NCI-H1417 (cell line): ENCODE measurements at regions not wholly inside any gene's neighbourhood (a gene's known extent, or its start where the extent isn't known, plus 50 kb on each side); places are given as distances from the start of the nearest gene placed in this dataset.

ENCODE experiments used
- DNase-seq, 3 experiments: peaks; one replicate each; lab custom pipeline; 2025; lab: John Stamatoyannopoulos, UW

DNA sequence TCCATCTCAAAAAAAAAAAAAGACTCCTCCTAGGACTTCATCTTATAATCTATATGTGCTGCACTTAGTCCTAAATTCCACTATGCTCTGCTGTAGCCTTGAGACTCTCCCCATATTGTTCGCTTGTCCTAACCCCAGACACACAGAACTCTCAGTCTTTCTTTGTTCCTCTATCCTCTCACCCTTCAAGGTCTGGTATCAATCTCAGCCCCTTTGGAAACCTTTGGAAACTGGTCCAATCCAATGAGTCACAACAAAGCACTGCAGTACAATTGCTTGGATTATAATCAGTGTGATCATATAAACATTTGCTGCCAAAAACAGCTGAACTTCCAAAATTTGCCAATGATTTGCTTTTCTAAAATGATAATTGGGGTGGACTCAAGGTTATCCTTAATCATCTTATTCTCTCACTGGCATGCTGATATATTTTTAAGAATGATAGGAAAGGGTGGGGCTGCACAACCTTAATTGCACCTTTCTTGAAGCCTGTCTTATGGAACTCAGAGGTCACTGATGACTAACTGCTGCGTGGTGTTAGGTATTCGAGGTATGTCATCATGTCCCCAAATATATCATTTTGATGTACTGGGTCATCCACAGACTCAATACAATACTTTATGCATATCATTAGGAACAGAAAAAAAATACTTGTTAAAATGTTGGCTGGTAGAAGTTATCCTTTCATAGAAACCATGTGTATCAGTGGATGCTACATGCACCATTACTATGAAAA, 756.7 kb downstream of the NR2F2 start:
- no peak for DNase-seq

DNA sequence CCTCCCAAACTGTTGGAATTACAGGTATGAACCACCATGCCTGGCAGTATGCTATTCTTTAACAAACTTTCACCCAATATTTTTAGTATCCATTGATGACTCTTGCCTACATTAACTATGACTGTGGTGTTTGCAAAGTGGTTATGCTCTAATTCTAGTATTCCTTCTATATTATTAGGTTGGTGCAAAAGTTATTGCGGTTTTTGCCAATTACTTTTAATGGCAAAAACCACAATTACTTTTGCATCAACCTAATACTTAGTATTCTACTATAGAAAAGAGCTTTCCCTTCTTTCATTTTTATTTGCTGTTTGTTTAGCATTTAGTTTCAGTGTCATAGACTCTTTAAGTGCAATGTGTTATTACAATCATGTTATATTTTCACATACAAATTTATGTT, 760.6 kb downstream of the NR2F2 start:
- no peak for DNase-seq

DNA sequence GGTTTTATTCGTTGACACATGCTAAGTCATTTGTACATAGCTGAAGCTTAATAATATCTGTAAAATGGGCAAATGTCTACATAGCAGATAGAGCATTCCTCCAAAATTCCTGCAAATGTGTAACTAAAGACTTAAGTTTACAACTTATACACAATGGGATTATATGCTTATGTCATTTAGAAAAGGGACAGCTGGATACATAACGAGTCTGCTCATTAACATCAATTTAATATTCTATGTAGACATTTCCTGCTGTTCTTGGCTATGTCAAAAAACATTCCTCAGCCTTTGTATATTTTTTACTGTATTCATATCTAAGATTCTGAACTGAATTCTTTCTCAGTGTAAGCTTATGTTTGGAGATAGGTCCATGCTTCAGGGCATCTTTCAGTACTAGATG, 762.2 kb downstream of the NR2F2 start:
- DNase-seq: no peak

DNA sequence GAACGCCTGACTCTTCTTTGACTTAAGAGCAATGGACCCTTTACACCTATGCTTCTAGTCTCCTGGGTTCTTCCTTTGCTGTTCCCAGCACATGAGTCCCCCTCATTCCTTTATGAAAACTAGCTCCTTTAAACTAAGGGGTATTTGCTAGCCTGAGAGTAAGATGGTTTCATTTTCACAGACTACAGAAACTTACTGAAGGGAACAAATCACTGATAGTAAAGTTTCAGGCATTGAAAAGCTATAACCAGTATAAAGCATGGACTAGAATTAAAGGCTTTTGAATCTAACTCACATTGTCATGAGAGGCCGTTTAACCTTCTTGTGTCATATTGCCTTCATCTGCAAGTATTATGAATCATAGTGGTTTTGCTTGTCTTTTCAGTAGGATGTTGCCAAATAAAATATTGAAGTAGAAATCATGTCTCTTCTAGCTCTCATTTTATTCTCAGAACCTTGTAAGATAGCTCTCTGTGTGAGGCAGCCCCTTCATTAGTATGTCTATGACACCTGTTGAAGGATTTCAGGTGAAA, 765.9 kb downstream of the NR2F2 start:
- no peak for DNase-seq

DNA sequence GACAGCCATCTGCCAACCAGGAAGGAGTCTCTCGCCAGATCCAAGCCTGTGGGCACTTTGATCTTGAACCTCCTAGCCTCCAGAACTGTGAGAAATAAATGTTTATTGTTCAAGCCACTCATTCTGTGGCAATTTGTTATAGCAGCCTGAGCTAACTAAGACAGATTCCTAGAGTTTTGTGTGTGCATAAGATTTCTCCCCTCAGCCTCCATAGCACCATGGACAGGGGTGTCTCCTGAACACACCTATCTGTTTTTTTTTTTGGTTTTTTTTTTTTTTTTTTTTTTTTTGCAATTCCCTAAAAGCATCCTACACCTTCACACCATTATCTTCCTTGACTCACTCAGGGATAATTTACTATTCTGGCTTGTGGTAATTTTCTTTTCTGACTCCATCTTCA, 768.5 kb downstream of the NR2F2 start:
- no peak for DNase-seq

DNA sequence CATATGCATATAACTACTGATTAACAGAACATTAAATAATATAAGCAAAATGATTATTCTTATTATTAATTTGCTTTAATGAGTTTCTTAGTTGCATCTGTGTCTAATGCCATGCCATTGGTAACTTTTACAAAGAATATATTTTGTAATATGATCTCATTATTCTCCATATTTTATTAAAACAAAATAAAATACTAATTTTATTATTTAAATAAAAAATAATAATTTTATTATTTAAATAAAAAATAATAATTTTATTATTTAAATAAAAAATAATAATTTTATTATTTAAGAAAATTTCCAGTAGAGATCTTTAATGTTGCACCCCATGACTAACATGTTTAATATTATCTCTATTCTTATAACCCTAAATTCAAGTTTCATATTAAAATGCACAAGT, 771.1 kb downstream of the NR2F2 start:
- no peak for DNase-seq

DNA sequence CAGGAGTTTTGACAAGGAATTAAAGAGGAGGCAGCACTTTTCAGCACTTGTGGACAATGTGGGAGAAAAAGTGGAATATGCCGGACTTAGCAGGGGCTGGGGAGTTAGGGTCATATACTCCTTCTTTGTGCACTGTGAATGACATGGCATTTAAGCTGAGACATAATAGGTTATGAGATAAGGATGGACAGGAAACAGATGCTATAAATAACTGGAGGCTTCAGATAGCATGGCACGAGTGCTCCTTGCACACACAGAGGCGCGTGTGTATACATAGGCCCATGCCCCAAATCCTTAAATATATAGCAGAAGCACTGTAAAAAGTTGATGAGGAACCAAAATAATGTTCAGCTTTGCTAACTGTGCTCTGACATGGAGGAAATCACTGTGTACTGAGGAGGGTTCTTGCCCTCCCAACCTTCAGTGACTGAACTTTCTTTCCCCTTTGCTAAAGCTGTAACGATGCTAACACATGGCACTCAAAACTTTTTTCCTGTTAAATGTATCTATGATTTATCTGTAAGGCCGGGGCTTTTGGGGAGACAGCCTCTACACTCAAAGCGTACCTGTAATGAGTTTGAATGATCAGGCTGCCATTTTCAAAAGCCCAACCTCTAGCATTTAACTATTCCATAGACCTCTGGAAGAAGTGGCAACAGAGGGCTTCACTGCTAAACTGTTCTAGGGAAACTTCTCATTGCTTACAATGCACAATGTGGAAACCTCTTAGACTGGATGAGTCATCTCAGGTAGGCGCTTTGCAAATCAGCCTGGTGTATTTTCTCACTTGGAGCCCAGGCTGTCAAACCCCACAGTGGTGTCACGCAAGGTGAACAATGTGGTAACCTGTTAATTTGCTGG, 784.6 kb downstream of the NR2F2 start:
- peak in 1 of 3 experiments; percentile 11 for DNase-seq

DNA sequence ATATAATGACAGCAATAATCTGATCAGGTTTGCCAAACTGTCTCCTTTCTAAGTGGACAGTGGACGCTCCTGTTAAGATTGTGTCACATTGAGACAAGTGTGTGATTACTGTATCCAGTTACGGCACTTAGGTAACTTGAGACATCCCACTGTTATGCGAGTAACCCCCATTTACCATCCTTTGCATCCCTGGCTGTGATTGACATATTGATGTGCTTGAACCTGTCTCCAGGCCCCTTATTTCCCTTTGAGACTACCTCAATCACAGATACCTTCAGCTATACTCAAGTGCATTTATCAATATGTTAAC, 785.2 kb downstream of the NR2F2 start:
- DNase-seq: peak; percentile 19 to 84 (median 26)

DNA sequence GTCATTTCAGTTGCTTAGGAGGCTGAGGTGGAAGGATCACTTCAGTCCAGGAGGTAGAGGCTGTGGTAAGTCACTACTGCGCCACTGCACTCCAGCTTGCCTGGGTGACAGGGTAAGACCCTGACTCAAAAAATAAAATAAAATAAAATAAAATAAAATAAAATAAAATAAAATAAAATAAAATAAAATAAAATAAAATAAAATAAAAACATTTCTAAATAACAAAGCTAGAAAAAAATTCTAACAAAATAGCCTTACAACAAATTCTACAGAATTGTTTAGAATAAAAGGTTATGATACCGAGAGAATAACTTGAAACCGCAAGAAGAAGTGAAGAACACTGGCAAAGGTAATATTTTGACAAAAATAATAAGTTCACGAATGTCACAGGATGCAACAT, 794.3 kb downstream of the NR2F2 start:
- no peak for DNase-seq

DNA sequence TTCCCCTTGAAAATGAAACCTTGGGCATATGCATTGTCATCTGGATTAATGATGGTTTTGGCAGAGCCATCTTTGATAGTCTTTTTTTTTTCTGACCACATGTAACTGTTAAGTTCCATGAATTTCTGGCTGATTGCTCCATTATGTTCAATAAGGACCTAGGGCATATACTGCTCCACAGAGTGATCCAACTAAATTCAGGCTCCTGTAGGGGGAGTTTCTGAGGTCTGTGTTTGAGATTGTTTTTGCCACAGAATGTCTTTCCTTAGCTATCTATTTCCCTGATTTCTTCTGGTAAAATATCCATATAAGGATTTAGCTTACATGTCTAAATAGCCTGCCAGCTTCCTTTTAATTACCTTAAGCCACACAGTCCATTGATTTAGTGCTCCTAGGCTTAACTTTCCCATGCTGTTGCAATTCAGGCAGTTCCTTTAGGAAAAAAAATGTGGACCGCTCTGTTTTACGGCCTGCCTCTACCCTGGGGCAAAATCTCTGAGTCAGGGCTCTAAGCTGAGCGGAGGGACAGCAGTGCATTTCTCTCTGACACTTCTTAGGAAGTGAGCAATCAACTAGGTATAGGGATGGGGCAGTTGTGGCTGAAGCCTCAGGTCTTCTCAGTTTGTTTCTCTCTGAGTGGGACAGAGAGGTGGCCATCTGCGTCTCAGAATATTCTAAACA, 796.2 kb downstream of the NR2F2 start:
- DNase-seq: no peak

DNA sequence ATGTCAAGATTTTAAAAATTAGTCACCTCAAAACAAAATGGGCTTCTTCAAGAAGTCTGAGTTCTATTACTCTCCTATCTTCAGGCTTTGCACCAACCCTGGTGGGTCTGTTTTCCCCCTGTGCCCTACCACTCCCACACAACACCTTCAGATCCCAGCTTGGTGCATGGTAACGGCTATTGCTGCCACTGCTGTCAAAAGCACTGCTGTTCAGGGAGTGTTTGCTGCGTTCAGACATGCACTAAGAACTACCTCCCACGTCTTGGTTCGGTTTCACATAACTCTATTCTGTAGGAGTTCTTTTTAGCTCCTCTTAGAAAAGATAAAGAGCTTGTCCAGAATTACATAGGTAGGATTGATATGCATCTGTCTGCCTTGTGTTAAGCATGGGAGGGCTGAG, 799.2 kb downstream of the NR2F2 start:
- DNase-seq: no peak

DNA sequence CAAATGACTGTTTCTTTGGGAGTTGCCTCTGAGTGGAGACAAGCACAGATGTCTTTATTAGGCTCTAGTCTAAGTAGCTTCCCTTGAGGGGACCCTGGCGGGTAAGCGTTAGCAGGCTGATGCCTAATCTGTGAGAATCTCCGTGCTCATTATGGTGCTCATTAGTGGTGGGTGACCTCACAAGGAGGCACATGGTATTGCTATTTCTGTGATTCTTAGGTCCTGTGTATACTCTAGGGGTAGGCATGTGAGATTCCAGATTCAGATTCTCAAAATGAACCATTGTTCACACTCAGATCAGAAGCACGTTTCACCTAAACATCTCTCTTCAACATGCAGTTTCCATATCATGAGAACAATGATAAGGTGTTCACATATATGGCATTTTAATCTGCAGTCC, 809.7 kb downstream of the NR2F2 start:
- DNase-seq: peak in 1 of 3 experiments; percentile 10

DNA sequence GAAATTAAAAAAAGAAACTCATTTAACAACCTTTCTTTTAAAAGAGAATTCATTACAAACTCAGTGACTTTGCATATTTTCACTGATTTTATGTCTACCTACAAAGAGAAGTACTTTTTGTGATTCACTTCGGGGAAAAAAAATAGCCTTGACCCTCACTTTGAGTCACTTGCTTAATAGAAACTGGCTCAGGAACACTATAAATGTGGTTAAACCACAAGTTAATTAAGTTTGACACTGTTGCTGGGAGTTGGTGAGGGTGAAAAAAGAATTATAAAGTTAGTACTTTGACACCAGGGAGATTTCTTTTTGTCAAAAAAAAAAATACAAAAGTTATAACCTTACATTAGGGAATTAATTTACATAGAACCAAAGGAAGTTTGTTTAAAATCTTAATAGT, 810.9 kb downstream of the NR2F2 start:
- no peak for DNase-seq

DNA sequence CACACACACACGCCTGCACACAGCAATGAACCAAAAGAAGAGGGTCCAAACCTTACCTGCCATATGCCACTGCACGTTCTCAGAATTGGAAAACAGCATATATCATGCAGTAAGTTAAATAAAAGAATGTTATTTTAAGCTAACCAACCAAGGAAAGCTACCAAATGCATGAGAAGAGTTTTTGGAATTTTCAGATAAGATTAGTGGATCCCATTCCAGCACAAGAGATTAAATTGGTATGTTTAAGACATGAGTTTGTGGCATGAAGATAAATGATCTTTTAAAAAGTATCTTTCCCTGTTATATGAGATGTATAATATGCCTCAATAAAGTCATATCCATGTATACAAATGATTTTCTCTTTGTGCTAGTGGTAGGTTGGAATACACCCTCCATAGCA, 811.4 kb downstream of the NR2F2 start:
- no peak for DNase-seq

DNA sequence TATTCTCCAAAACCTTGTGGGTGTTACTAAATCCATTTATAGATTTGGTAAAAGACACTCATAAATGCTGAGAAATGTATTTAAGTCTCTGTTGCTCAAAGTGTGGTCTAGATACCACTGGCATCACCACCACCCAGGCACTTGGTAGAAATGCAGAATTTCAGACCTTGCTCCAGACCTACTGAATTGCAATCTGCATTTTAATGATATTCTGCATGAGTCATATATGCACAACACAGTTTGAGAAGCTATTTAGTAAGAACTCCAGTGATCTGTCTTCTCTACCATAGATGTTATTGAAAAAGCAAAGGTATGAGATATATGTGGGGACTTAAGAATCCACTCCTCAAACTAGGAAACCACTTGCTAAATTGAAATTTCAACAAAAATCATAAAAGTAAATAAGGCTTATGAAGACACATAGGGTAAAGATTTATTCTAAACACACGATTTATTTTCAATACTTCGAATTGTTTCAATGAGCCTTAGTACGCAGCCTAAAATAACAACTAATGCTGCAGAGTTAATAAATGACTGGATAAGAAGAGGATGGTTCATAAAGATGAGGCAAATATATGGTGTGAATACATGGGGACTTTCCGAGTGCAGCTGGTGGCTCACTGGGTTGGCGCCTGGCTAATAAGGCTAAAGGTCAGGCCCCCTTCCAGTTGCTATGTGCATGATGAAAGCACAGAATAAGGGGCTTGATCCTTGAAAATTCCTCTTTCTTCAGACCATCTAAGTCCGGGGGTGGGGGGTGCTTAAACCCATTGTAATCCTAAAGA, 813.3 kb downstream of the NR2F2 start:
- no peak for DNase-seq

DNA sequence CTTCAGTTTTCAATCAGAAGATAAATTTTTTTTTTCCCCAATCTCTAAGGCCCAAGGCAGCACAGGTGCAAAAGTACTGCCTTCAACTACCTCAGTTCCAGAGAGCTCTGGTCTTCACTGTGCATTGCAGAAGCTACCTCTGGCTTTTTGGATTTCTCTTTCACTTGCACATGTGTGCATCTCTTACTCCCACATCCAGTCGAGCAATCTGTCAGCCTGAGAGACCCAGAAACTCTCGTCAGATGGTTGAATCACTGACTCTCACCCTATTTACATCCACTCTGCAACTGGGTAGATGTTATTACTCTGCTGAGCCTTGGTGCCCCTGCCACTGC, 813.8 kb downstream of the NR2F2 start:
- no peak for DNase-seq

DNA sequence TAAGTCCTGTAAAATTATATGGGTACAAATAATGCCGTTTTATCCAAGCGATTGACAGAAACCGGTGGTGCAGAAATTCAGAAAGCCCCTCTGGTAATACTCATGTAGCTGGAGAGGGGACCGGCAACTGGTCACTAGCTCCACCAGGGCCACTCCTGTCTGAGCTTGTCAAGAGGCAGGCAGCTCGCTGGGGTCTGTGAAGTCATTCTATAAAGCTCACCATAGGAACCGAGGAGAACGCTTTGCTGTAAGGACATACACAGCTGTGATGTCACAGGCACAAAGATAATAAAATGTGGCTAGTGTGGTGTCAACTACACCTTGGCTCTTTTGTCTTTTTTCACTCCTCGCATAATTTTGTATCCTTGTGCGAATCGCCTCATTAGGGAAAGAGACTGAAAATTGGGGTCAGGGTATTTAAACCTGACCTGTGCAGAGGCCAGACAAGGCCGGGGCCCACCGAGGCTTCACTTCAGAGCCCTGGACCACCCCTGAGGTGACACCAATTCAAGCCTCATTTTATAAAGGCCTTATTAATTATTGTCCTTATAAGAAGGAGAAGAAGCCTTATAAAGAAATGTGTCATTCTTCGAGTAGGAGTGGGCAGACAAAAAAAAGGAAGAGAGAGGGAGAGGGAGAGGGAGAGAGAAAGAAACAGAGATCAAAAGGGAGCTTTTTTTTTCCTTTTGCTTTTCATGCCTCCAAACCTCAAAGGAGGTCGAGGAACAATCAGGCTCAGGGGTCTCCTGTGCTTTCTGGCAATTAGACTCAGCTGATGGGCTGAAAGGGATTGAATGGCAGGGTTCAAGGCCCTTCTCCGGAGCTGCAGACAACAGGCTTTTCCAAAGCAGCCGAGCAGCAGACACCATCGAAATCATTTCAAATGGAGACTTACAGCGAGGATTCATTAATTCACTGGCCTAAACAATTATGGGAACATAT, 813.3 kb upstream of the ARRDC4 start:
- DNase-seq: no peak

DNA sequence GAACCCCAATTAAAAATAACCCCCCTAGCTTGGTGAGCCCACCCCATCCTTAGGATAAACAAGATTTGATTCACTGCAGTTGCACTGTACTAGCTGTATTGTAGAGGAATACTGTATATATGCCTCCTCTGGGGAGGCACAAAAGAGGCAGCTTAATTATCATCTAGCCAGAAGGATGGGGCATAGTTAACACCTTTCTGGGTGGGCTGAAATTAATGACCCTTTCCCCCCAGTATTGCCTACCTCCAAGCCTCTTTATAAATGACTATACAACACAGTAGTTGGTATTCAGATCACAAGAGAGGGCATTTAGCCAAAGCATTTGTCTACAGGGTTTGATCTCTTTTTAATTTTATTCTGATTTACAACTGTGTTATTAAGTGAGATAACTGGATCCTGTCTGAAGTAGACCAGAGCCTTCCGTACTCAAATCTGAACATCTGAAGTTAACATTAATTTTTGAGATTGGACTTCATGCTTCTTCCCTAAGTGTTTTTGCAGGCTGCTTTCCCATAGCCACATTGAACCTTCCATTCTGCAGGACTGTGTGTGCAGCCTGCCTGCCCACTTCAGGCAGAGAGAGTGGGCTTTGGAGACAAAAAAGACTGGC, 807.0 kb upstream of the ARRDC4 start:
- no peak for DNase-seq

DNA sequence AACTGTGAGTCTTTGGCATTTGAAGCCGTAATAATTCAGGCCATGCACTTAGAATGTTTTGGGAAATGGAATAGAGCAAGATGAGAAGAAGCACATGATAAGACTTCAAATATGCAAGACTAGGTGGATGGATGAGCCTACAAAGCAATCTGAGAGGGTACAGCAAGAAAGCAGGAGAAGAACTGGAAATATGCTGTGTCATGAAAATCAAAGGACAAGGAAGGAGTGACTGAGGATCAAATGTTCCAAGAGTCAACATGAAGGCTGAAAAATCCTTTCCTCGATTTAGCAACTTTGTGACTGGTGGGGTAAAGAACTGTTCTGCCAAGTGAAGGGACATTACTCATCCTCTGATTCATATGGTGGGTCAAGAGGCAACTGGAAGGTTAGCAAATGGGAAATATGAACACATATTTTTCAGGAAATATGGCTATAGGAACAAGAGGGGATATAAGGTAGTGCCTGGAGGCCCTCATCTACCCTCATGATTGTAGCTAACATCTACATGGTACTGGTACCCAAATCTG, 803.7 kb upstream of the ARRDC4 start:
- DNase-seq: no peak

DNA sequence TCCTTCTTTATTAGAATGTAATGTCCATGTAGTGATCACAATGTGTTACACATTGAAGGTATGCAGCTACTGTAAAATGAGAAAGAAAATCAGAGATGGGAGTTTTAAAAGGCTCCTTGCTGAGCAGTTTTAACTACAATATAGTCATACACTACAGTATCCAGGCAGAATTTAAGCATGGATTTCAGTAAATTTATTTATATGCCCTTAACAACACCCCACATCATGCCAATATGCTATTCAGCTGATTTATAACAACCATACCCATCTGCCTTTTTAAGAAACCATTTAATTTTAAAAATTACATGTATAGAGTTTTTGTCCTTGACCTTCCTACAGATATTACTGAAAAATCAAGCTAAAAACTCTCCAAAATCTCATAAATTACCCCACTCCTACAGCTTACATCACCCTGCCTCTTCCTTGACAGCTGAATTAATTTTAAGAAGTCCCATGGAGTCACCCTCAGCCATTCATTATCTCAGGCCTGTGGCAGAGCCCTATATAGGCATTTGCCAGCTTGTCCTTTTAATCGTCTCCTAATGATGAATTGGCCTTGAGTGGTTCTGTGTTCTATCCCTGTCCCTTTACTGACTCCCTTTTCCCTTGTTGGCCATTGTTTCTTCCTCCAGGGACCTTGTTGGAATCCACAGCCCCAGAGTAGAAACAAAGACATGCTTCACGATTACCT, 797.6 kb upstream of the ARRDC4 start:
- DNase-seq: no peak
